Astrocyte (in vitro differentiated cells and primary cell): ENCODE measurements at regions not wholly inside any gene's neighbourhood (a gene's known extent, or its start where the extent isn't known, plus 50 kb on each side); places are given as distances from the start of the nearest gene placed in this dataset.

Experiments
- DNase-seq: peaks from one replicate; pipeline ENCODE4 v3.0.0-alpha.2; 2010; ENCODE audit warnings: low read depth
- FAIRE-seq: peaks from 2 replicates; lab custom pipeline; 2011; peaks lifted over from hg19 to GRCh38; lab: Jason Lieb, UNC
- H2AFZ ChIP-seq: 2 replicates; pipeline ENCODE4 v1.6.0; 2012; ENCODE audit warnings: low read depth, low read length, inconsistent platforms
- H3K27ac ChIP-seq: 2 replicates; pipeline ENCODE4 v1.5.1; 2011; ENCODE audit warnings: low read depth, low read length, inconsistent platforms
- H3K27me3 ChIP-seq: 2 replicates; pipeline ENCODE4 v1.6.0; 2011; ENCODE audit warnings: low read length, inconsistent platforms; ENCODE audit not compliant: insufficient read depth
- H3K36me3 ChIP-seq: 2 replicates; pipeline ENCODE4 v1.5.1; 2011; ENCODE audit warnings: low read length, inconsistent platforms; ENCODE audit not compliant: insufficient read depth
- H3K4me1 ChIP-seq: 2 replicates; pipeline ENCODE4 v1.5.1; 2011; ENCODE audit warnings: low read length, inconsistent platforms; ENCODE audit not compliant: insufficient read depth
- H3K4me2 ChIP-seq: 2 replicates; pipeline ENCODE4 v1.6.0; 2012; ENCODE audit warnings: low read length, inconsistent platforms
- H3K4me3 ChIP-seq: 2 replicates; pipeline ENCODE4 v1.5.1; 2011; ENCODE audit warnings: low read depth, mild to moderate bottlenecking, low read length, inconsistent platforms; ENCODE audit not compliant: insufficient read depth
- H3K79me2 ChIP-seq: 2 replicates; pipeline ENCODE4 v1.6.0; 2012; ENCODE audit warnings: mild to moderate bottlenecking, low read length, inconsistent platforms; ENCODE audit not compliant: insufficient read depth
- H3K9ac ChIP-seq: 2 replicates; pipeline ENCODE4 v1.6.0; 2012; ENCODE audit warnings: mild to moderate bottlenecking, low read length, inconsistent platforms
- H3K9me3 ChIP-seq: 2 replicates; pipeline ENCODE4 v1.5.1; 2012; ENCODE audit warnings: low read depth, mild to moderate bottlenecking, low read length, inconsistent platforms; ENCODE audit not compliant: insufficient read depth
- H4K20me1 ChIP-seq: 2 replicates; pipeline ENCODE4 v1.6.0; 2012; ENCODE audit warnings: low read length, inconsistent platforms; ENCODE audit not compliant: insufficient read depth
- H3K27ac Mint-ChIP-seq: one replicate; pipeline ENCODE4 v1.8.0; 2021; ENCODE audit warnings: mild to moderate bottlenecking, mixed read lengths; ENCODE audit not compliant: unreplicated experiment
- H3K27me3 Mint-ChIP-seq: one replicate; pipeline ENCODE4 v1.8.0; 2021; ENCODE audit warnings: low read depth, mixed read lengths; ENCODE audit not compliant: unreplicated experiment
- H3K36me3 Mint-ChIP-seq: one replicate; pipeline ENCODE4 v1.8.0; 2021; ENCODE audit warnings: low read depth, mixed read lengths; ENCODE audit not compliant: unreplicated experiment
- H3K4me1 Mint-ChIP-seq: one replicate; pipeline ENCODE4 v1.8.0; 2021; ENCODE audit warnings: low read depth, mixed read lengths; ENCODE audit not compliant: unreplicated experiment
- H3K4me3 Mint-ChIP-seq: one replicate; pipeline ENCODE4 v1.8.0; 2021; ENCODE audit warnings: mild to moderate bottlenecking, moderate library complexity, mixed read lengths; ENCODE audit not compliant: unreplicated experiment
- H3K9me3 Mint-ChIP-seq: one replicate; pipeline ENCODE4 v1.8.0; 2021; ENCODE audit warnings: mild to moderate bottlenecking, mixed read lengths; ENCODE audit not compliant: unreplicated experiment
- CTCF ChIP-seq: IDR thresholded peaks from 2 replicates; pipeline ENCODE4 v1.5.1; 2011; ENCODE audit warnings: low read depth, mild to moderate bottlenecking, inconsistent platforms, low read length, moderate library complexity; ENCODE audit not compliant: insufficient read depth
- EZH2 ChIP-seq: IDR thresholded peaks from 2 replicates; pipeline ENCODE4 v1.6.1; 2012; ENCODE audit warnings: mild to moderate bottlenecking, low read length, inconsistent platforms; ENCODE audit not compliant: insufficient read depth

- peaks cover 15% of the 10 kb centered on the region for H3K9me3 Mint-ChIP-seq
- DNase-seq (no peak), FAIRE-seq (peak; percentile 5)
- Histone ChIP-seq H3K4me1 (peaks cover 31% of the 10 kb centered on the region), H3K9me3 (no peaks in the 10 kb centered on the region), H3K79me2 (no peaks in the 10 kb centered on the region), H4K20me1 (no peaks in the 10 kb centered on the region), H3K4me2 (peak overlapping the region; percentile 36), H3K9ac (peak overlapping the region; percentile 2), H3K27me3 (no peaks in the 10 kb centered on the region), H3K27ac (peak overlapping the region; percentile 43), H2AFZ (no peak overlapping the region), H3K36me3 (no peaks in the 10 kb centered on the region), H3K4me3 (no peak overlapping the region)
- TF ChIP-seq CTCF (no peak), EZH2 (no peak)
- H3K4me3 Mint-ChIP-seq = no peak overlapping the region
- peaks cover 34% of the 10 kb centered on the region for H3K4me1 Mint-ChIP-seq
- no peaks in the 10 kb centered on the region for H3K36me3 Mint-ChIP-seq
- no peaks in the 10 kb centered on the region for H3K27me3 Mint-ChIP-seq
- H3K27ac Mint-ChIP-seq = peak overlapping the region; percentile 71
Measured at GRCh38 chr5:74953554-74953936, 87.4 kb upstream of the FAM169A start.

- no peaks in the 10 kb centered on the region for H3K79me2 ChIP-seq
- Mint-ChIP-seq H3K27me3 (no peaks in the 10 kb centered on the region), H3K27ac (no peak overlapping the region), H3K4me3 (no peak overlapping the region), H3K9me3 (peaks cover 13% of the 10 kb centered on the region), H3K4me1 (peaks cover 44% of the 10 kb centered on the region), H3K36me3 (no peaks in the 10 kb centered on the region)
- no peak overlapping the region for H2AFZ ChIP-seq
- peaks cover 40% of the 10 kb centered on the region for H3K4me1 ChIP-seq
- no peak overlapping the region for H3K27ac ChIP-seq
- FAIRE-seq = no peak
- no peaks in the 10 kb centered on the region for H3K36me3 ChIP-seq
- H3K9me3 ChIP-seq = no peaks in the 10 kb centered on the region
- H3K4me3 ChIP-seq = no peak overlapping the region
- no peak overlapping the region for H3K9ac ChIP-seq
- H3K27me3 ChIP-seq = no peaks in the 10 kb centered on the region
- TF ChIP-seq CTCF = no peak
- TF ChIP-seq EZH2 = no peak
- H4K20me1 ChIP-seq = no peaks in the 10 kb centered on the region
- no peak for DNase-seq
- H3K4me2 ChIP-seq = no peak overlapping the region
Measured at GRCh38 chr5:74952406-74952805, 86.2 kb upstream of the FAM169A start.

- Mint-ChIP-seq H3K4me1 (peaks cover 44% of the 10 kb centered on the region), H3K9me3 (peaks cover 13% of the 10 kb centered on the region), H3K36me3 (no peaks in the 10 kb centered on the region), H3K27me3 (no peaks in the 10 kb centered on the region), H3K27ac (no peak overlapping the region), H3K4me3 (no peak overlapping the region)
- Histone ChIP-seq H3K27me3 (no peaks in the 10 kb centered on the region), H3K4me1 (peaks cover 40% of the 10 kb centered on the region), H3K27ac (no peak overlapping the region), H3K4me2 (no peak overlapping the region), H4K20me1 (no peaks in the 10 kb centered on the region), H3K9me3 (no peaks in the 10 kb centered on the region), H2AFZ (no peak overlapping the region), H3K79me2 (no peaks in the 10 kb centered on the region), H3K4me3 (no peak overlapping the region), H3K9ac (no peak overlapping the region), H3K36me3 (no peaks in the 10 kb centered on the region)
- FAIRE-seq (no peak), DNase-seq (no peak)
- TF ChIP-seq CTCF = no peak
- TF ChIP-seq EZH2 = no peak
Measured at GRCh38 chr5:74951865-74952264, 85.7 kb upstream of the FAM169A start.
